NCI-H1105 treated with DMSO at 0.1 percent for 48 hours (cell line): ENCODE measurements at regions not wholly inside any gene's neighbourhood (a gene's known extent, or its start where the extent isn't known, plus 50 kb on each side); places are given as distances from the start of the nearest gene placed in this dataset.

ENCODE experiments used
- DNase-seq: peaks from one replicate; lab custom pipeline; 2025; lab: John Stamatoyannopoulos, UW

DNA sequence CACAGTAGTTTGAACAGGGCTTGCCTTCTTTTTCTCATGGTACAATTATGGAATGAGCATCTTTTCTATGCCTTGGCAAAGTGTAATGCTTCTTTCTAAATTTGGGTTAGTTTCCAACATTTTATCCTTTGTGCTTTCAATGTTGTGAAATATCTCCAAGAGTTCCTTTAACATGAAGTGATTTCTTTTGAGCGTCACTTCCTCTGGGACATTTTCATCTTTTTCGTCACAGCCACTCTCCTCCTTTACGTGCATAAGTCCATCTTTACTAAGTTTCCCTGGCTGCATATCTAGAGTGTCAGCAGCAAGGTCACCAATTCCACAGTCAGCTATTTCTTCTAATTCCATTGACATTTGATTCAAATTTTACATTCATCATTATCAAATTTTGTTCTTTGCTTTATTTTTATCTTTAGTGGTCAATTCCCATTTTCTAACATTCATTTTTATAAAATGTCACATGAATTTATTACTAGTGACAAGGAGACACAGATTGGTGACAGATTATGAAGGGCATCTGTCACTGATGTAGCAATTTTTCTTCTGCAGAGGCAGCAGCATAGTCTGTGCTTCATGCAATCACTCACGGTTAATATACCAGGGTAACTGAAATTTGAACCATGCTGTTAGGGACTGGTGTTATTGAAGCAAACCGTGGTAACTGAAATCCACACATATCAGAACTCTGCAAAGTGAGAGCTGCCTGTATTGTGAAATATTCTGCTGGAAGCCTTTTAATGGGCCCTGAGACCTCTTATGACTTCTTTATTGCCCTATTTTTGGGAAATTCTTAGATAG is 126.5 kb upstream of the THBS1 start:
- no peak for DNase-seq

DNA sequence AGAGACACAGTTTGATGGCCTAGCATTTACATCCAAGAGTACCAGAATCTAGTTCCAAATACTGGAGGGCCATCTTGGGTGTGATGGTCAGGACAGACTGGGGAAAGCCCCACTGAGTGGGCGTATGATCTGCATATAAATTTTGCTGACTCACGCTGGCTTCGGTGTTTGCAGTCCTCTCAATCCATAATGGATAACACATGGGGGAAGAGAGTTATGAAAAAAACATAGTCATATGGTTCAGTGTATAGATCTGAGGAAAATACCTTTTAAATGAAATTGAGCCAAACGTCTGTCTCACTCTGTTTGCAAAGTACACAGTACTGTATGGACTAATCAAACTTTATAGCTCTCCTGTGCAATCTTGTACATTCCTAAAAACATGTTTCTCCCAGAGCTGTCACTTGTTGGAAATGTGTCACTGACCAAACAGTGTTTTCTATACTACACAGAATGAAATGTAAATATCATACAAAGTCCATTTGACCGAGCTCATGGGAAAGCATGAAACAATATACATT is 125.3 kb upstream of the THBS1 start:
- no peak for DNase-seq

GRCh38 chr15:39456159-39456558 is 124.7 kb upstream of the THBS1 start:
- DNase-seq: no peak

- DNase-seq: no peak
These were observed 124.1 kb upstream of the THBS1 start for GRCh38 chr15:39456582-39457330.

DNA sequence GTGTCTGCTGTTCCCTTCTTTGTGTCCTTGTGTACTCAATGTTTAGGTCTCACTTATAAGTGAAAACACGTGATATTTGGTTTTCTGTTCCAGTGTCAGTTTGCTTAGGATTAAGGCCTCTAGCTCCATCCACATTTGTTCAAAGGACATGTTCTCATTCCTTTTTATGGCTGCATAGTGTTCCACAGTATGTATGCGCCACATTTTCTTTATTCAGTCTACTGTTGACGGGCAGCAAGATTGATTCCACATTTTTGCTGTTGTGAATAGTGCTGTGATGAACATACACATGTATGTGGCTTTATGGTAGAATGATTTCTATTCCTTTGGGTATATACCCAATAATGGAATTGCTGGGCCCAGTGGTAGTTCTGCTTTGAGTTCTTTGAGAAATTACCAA is 122.7 kb upstream of the THBS1 start:
- DNase-seq: no peak

- no peak for DNase-seq
These were observed 121.3 kb upstream of the THBS1 start for GRCh38 chr15:39459548-39459947.

DNA sequence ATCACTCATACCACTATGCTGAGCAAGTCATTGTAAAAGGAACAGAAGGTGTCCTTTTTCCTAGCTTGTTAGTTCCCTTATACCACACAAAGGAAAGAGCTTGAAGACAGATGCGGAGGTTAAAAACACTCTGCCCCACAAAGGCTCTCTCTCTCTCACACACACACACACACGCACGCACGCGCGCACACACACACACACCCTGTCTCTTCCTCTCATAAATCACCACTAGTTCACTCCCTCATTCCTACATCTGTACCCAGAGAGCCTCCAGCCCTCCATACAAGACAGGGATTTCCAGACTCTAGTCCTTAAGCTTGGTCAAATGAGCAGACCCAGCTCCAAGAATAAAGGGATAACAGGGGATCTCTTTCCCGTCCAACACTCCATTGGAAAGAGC is 120.1 kb upstream of the THBS1 start:
- DNase-seq: no peak

GRCh38 chr15:39461536-39462130 is 119.2 kb upstream of the THBS1 start:
- DNase-seq: no peak

- DNase-seq: no peak
These were observed 118.2 kb upstream of the THBS1 start for GRCh38 chr15:39462691-39463090.

GRCh38 chr15:39465843-39466749 is 114.8 kb upstream of the THBS1 start:
- DNase-seq: no peak

DNA sequence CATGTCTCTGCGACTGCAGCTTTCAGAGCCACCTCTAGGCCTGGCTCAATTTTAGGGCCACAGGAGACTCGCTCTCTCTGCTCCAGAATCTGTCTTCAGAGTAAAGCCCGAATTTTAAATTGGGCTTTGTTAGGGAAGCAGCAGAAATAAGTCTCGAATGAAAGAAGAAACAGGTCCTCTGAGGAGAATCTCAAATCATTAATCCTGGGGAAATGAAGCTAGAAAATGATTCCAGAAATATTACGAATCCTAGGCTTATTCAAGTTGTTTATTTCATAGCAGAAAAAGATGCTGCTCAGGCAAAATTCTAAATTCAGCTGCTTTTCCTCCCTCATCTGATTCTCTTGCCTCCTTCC is 114.2 kb upstream of the THBS1 start:
- DNase-seq: no peak

- DNase-seq: no peak
These were observed 112.5 kb upstream of the THBS1 start for GRCh38 chr15:39468331-39468730.

GRCh38 chr15:39468828-39469227 is 112.1 kb upstream of the THBS1 start:
- DNase-seq: no peak

DNA sequence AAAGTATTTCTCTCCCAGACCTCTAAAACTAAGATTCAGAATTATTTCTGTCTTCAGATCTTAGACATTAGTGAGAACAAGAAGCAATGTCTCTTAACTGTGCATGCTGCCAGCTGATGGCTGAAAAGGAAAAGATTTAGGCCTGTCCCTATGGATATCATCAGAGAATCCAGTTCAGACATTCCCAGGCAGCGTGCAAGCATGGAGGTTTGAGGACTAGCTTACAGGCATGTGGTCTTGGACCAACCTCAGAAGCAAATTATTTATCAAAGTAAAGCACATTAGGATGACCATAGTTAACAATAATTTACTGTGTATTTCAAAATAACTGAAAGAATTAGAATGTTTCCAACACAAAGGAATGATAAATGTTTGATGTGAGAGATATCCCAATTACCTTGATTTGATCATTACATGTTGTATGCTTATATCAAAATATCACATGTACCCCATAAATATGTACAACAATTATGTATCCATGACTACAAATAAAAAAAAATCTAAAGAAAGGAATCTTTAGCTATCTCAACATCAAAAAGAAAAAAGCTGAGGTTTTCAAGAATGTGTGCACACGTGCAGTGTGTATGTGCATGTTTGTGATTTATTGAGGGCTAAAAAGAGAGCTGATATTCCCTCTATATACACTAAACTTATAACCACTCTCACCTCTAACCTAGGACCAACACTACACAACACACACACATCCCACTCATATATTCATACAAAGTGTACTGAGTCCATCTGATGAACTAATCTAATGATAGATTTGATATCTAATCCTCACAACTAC is 108.9 kb upstream of the THBS1 start:
- DNase-seq: no peak

DNA sequence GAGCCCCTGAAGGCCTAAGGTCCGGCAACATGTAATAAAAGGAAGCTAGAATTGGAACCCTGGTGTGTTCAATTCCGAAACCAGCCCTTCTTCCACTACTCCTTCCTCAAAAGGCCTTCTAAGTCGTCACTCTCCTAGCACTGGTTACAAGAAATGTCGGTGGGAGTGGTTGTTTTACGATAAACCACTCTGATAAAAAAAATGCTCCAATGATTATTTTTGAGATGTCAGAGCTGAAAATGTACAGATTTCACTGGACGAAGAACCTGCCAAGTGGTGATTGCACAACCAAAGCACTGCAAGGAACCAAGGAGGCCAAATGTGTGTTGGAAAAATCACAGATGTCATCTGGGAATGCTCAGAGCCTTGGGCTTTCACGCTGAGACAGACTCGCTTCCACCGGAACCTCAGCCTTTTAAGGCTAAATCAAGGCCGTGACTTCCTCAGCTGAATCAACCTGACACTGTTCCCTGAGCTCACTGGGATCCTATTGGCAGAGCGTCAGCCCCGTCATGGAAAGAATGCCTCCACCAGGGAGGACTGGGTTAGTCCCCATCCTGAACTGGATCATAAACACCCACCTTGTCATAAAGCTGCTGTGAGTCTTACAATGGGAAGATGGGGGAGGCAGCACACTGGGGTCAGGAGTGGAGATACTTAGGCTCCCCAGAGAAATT is 108.1 kb upstream of the THBS1 start:
- no peak for DNase-seq

- no peak for DNase-seq
These were observed 107.5 kb upstream of the THBS1 start for GRCh38 chr15:39473298-39473947.

- no peak for DNase-seq
These were observed 106.2 kb upstream of the THBS1 start for GRCh38 chr15:39474657-39475056.

GRCh38 chr15:39478996-39479395 is 101.9 kb upstream of the THBS1 start:
- no peak for DNase-seq

- DNase-seq: no peak
These were observed 101.0 kb upstream of the THBS1 start for GRCh38 chr15:39479911-39480310.

DNA sequence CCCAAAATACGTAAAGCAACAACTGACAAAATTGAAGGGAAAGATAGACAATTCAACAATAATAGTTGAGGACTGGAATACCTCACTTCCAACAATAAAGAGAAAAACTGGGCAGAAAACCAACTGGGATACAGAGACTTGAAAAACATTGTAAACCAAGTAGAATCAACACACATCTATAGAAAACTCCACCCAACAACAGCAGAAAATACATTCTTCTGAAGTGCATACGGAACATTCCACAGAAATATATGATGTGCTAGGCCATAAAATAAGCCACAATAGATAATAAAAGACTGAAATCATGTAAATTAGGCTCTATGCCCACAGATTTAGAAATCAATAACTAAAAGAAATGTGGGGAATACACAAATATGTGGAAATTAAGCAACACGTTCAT is 98.4 kb upstream of the THBS1 start:
- no peak for DNase-seq
